ENCODE measurements at regions not wholly inside any gene's neighbourhood (a gene's known extent, or its start where the extent isn't known, plus 50 kb on each side); places are given as distances from the start of the nearest gene placed in this dataset.
A peak's percentile ranks its signal among the peaks of the same experiment; 100 is the strongest.

DNA sequence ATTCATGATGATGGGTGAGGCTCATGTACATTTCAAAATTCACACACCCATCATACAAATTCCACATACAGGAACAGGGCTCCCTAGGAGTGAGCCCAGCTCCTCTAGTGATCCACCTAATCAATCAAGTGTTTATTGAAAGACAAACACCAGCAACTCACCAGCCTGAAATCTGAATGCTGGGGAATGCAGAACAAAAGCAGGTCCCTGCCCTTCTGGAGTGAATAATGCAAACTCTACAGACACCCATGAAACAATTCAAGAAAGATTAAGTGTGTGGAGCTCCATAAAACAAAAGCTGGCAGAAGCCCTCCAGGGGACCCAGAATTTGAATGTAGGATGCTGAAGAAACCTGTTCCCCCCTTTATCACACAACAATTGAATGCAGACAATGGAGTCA is 396.7 kb upstream of the JARID2 start:
- DNase-seq (ENCODE audit: low read depth), result no peak

DNA sequence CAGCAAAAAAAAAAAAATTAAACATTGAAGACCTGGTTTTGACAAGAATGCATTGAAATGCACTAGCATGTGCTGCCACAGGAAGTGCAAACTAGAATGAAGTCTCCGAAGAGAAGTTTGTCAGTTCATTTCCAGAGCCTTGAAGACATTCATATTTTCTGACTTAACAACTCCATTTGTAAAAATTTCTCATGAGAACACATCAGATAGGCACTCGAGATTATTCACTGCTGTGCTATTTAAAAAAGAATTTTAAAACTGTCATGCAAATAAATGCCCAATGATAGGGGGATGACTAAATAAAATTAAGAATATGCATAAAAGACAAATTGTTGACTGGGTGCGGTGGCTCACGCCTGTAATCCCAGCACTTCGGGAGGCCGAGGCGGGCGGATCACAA is 394.6 kb upstream of the JARID2 start:
- DNase-seq (ENCODE audit: low read depth), result no peak

DNA sequence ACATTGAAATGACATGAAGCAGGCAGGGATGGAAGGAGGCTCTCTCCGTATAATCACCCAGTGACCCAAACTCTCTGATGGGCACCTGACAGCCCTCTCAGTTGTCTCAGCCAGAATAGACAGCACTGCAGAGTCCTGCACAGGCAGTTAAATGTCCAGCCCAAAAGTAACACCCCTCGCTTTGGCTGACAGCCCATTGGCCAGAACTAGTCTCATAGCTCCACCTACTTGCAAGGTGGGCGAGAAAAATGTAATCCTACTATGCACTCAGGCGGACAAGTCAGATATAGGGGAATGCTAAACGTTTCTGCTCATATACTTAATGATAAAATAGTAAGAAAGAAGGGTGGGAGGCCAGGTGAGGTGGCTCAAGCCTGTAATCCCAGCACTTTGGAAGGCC is 393.5 kb upstream of the JARID2 start:
- no peak for DNase-seq (ENCODE audit: low read depth)

DNA sequence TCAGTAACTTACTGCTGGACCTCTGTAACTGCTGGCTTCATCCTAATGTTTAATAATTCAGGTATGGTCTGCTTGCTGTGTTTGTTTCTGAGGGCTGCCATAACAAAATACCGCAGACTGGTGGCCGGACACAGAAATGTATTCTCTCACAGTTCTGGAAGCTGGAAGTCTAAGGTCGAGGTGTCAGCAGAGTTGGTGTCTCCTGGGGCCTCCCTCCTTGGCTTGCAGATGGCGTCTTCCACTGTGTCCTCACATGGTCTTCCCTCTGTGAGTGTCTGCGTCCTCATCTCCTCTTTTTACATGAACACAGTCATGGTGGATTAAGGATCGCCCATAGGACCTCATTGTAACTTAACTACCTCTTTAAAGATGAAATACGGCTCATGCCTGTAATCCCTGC is 389.7 kb upstream of the JARID2 start:
- DNase-seq (ENCODE audit: low read depth), result no peak

DNA sequence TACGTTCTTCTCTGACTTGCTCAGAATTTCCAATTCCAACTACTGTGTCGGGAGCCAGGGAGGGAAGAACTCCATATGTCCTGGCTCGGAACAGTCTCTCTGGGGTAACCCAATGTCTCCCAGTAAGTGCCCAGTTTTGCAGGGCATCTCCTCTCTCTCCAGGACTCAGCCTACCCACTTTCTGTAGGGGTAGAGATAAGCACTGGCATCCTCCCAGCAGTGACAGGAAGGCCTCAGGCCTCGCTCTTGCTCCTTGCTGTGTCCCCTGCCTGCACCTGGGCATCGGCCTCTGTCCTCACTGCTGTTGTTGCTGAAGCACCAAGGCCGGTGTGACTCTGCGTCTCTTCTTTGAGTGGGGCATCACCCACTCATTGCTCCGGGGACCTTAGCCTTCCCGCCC is 388.9 kb upstream of the JARID2 start:
- no peak for DNase-seq (ENCODE audit: low read depth)

DNA sequence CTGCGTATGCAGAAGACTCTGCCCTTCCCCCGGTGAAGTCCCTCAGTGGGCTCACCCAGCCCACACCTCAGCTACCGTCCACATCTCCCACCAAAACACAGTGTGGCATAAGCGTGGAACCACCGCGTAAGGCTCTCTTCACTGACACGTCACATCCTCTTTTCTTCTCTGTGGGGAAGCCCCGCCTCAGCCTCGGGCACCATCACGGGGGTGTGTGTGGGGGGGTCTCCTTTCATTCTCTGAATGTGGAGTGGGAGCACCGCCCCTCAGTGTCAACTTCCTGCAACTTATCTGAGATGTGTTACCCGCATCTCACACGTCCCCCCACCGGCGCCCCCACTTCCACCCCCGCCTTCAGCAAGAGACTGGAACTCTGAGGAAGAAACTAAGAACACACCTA is 388.4 kb upstream of the JARID2 start:
- DNase-seq (ENCODE audit: low read depth), result no peak

DNA sequence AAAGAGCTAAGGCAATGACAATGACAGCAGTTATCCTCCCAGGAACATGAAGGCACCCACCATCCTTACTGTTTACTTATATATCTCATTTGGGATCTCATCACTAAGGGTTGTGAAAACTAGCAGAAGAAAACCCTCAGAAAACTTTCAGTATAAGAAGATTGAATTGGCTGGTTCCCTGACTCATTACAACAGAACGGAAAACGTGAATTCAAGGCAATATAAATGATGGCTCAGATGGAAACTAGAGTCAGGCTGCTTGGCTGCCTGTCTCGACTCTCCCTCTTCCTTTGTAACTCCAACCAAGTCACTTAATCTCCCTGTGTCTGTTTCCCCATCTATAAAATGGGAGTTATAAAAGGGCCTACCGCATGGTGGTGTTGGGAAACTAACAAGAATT is 387.1 kb upstream of the JARID2 start:
- no peak for DNase-seq (ENCODE audit: low read depth)

DNA sequence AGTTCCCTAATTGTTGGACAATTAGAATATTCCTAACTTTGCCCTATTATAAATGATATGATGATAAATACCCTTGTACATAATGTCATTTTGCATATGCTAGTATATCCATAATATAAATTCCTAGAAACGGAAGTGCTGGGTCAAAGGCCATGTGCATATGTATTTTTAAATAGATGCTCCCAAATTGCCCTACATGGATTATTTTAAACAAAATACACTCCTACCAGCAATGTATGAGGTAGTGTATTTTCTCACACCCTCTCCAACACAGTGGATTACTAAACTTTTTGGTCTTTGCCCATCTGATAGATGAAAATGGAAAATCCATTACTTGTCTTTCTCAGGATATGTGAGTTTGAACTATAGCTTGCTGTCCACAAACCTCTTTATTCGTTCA is 385.1 kb upstream of the JARID2 start:
- no peak for DNase-seq (ENCODE audit: low read depth)

DNA sequence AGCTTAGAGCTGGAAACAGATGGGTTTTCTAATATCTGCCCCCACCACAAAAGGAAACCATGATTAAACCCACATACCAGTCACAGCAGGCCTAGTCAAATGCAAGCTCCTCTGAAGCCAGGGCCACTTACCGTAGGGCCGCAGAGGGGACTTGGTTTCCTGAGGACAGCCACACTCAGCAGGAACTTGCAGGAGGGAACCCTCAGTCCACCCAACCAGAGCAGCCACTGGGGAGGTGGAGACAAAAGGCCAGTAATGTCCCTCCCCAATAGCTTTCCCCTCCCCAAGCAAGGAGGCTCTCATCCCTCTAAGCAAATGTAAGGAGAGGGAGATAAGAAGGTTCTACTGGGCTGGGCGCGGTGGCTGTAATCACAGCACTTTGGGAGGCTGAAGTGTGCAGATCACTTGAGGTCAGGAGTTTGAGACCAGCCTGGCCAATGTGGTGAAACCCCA is 384.4 kb upstream of the JARID2 start:
- DNase-seq (ENCODE audit: low read depth), result no peak

DNA sequence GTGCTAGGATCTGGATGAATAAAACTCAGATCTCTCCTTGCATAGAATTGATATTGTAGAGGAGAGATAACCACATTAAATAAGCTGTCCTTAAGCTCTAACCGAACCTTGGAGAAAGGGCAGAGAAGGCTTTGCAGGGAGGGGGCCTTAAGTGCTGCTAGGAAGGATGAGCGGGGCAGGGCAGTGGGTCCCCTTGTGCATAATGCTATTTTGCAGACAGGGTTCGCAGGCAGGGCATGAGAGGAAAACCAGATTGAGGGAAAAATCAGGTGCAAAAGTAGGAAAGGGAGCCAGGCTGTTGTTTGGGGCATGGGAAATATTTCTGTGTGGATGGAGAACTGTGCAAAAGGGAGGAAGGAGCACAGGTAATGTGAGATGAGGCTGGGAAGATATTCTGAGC is 383.0 kb upstream of the JARID2 start:
- DNase-seq (ENCODE audit: low read depth), result no peak

DNA sequence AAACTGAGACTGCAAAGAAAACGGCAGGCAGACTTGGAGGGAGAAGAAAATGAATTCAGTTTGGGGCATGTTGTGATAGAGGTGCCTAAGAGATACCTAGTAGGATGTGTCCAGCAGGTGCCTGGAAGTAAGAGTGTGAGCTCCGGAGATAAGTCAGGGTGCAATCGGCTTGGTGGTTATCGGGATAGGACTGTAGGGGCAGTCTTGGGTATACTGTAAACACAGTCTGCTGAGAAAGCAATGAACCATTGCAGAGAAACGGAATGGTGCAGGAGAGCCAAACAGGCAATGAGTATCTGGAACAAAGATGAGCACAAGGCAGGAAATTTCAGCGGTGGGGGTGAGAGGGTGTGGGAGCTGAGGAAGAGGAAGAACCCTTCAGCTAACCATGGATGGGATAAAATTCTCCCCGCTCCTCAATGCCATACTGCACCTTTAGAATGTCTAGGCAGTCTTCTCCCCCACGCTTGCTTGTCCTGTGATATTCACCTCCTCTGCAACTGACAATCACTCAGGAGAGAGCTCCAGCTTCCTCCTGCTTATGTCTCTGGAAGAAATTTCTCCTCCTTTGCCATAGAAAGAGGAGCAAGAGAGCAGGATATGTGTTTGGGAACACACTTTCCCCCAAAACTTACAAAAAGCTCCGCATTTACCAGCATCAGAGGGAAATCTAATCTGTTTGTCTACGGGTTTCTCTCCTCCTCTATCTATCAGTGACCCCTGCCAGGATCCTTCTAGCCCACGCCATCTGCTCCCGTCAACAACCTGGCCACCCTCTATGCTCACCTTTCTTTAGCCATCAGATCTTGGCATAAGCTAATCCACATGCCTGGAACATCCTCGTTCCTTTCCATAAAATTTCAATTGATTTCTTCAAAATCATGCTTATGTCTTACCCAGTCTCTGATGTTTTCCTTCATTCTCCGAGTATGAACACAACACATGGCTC is 381.7 kb upstream of the JARID2 start:
- no peak for DNase-seq (ENCODE audit: low read depth)

DNA sequence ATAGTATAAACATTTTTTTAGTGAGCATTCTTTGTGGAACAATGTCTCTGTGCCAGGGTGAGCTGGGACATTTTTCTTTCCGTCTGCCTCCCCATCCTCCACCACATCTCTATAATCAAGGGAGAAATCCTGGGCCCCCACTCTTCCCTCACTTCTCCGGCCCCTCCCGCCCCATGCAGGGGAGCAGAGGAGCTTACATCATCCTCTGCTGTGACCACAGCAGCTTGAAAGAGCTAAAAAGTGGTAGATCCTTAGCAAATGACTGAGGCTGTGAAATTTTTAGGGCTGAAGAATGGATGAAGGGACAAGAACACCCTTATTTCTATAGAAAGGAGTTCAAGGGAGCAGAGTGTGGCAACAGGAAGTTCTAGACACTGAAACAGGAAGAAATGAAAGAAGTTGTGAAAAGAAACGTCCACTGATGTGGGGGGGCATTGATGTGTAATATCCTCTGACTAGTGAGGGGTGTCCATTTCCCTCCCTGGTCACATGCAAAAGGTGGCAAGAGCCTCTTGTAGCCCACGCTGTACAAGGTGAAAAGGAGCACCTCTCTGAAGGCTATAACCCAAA is 380.3 kb upstream of the JARID2 start:
- no peak for DNase-seq (ENCODE audit: low read depth)

DNA sequence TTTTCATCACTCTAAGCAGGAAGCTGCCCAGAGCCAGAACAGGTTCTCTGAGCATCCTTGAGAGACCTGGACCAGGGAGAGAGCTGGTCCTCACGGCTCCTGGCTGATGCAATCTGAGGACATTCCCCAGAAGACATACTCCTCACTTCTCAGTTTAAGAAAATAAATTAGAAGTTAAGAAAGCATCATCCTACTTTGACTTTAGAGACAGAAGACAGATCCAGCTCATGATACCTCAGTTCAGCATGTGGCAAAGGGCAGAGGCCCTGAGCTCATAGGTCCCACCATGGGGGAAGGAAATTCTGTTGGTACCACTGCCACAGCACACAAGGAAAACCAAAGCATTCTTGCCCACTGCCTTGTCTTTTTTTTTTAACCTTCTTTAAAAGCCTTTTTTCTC is 378.1 kb upstream of the JARID2 start:
- no peak for DNase-seq (ENCODE audit: low read depth)

DNA sequence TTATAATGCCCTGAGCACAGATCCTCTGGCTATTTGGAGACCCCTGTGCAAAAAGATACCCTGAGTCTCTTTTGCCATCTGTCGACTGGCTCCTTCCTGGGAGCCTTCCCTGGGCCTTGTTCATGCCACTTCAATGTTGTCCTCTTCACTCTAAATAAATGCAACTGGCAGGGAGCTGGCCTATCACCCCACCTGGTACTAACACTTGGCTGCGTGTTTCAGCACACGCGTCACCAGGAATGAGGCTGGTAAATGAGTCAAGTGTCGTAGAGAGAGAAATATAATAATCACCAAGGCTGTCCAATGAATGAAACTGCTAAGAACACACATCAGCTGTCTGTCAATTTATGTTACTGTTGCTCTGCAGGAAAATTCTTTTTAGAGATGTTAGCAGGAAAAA is 374.6 kb upstream of the JARID2 start:
- DNase-seq (ENCODE audit: low read depth), result no peak

DNA sequence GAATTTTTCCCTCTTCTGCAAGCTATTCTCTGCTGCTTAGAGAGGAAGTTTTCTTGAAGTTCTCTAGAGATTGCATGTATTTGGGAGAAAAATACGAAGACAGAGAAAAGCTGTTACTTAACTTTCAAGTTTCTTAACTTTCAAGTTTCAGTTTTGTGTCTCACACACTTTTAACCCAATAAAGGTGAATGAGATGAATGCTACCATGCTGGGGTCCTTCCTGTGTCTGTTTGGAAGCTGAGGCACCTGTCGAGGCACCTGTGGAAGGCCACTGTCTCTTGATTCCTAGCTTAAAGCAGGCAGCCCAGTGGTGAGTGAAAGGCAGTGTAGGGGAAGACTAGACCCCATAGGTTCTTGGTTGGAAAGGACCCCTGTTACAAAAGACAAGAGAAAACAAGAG is 372.8 kb upstream of the JARID2 start:
- DNase-seq (ENCODE audit: low read depth), result no peak

DNA sequence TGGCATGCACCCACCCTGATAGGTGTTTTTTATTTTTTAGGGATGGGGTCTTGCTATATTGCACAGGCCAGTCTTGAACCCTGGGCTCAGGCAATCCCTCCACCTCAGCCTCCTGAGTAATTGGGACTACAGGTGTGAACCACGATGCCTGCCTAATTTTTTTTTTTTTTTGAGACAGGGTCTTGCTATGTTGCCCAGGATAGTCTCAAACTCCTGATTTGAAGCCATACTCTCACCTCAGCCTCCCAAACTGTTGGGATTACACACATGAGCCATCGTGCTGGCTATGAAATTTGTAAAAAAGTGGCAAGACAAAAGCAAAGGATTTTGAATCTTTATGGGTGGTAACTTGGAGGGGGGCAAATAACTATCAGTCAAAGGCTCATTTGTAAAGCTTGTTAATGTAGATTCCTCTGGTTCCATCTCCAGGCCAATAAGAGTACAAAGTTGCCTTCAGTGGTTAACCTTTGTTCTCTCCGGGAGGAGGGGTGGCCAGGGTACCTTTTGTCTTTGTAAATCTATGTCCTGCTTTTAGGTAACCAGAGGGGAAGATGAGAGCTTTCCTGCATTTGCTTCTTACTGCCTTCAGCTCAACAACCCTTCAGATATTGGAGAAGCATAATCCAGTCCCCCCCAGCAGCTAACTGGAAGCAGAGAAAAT is 372.0 kb upstream of the JARID2 start:
- DNase-seq (ENCODE audit: low read depth), result no peak

DNA sequence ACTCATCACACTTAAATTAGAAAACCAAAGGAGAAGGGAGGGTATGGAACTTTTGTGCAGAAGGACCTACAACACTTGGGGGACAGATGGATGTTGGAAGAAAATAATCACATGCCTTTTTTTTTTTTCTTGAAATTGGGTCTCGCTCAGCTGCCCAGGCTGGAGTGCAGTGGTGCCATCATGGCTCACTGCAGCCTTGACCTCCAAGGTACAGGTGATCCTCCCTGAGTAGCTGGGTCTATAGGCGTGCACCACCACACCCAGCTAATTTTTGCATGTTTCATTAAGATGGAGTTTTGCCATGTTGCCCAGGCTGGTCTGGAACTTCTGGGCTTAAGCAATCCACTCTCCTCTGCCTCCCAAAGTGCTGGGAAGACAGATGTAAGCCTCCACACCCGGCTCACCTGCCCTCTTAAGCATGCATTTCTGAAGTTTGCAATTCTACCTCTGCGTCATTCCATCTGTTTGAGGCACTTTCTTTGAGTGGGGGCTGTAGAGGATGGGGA is 370.8 kb upstream of the JARID2 start:
- DNase-seq (ENCODE audit: low read depth), result no peak

DNA sequence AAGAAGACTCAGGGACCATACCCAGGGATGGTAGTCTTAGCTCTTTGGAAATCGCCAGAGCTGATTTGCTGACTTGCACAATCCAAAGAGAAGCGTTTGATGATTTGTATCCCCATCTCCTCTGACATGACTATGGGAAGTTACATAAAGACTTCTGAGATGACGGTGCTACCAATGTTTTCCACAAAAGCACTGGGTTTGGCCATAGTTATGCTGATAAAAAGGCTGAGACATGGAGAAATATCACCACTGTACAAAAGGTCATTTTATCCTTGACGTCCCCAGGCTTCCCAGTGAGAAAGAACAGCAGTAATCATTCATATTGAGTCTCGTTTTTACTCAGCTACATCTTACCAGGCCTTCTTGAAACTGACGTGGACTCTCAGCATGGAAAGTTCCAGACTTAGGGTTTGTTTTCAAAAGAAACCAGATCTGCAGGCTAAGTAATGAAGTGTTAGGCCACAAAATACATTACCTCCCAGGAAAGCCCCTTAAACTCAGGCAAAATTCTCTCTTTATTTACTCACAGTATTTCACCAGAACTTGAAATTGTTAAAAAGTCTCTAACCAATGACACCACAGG is 370.3 kb upstream of the JARID2 start:
- DNase-seq (ENCODE audit: low read depth), result no peak

DNA sequence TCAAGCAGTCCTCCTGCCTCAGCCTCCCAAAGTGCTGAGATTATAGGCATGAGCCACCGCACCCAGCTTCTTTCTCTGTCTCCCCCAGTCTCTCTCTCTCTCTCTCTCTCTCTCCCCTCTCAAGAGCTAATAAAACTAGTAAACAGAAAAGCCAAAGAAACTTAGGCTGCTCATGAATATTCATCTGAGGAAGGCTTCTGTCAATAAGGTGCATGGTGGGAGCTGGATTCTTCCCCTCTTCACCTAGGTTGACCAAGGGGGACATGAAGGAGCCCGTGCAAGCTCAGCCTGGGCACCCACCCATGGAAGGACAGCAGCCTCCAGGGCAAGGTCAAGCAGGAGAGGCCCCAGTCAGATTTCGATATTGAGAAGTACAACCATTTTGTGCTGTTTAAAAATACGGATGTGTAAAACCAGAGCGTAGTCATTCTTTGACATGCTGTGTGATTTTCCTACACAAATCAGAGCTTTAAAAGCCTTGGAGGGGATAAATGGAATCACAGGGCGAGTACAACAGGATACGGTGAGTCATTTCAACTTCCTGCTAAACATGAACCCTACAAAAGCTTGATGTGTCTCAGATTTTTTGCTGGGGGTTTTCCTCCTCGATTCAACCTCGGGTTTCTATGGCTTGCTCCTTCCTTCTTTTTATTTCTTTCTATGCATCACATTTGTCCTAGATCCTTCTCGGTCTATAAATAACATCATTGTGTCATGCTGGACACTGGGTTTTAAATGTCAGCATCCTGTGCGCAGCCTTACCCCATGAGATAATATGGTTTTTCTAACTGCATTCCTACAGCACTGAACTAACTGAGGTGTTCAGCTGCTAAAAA is 368.9 kb upstream of the JARID2 start:
- DNase-seq (ENCODE audit: low read depth), result peak; percentile 61

DNA sequence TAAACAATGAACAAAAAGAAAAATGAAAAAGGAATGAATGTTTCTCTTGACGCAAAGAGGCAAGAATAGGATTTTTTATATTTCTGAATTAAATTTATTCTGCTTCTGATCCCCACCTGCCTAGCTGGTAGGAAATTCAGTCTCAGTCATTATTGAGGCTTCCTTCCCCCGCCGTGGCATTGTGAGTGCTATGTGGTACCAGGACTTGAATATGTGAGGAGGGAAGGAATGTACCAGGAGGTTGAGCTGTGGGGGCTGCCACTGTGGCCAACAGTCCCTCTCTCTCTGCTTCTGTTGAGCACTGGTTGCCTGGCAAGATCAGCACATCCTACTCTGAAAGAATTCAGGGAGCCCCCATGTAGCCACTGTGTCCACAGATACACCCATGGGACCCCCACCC is 368.1 kb upstream of the JARID2 start:
- DNase-seq (ENCODE audit: low read depth), result no peak

DNA sequence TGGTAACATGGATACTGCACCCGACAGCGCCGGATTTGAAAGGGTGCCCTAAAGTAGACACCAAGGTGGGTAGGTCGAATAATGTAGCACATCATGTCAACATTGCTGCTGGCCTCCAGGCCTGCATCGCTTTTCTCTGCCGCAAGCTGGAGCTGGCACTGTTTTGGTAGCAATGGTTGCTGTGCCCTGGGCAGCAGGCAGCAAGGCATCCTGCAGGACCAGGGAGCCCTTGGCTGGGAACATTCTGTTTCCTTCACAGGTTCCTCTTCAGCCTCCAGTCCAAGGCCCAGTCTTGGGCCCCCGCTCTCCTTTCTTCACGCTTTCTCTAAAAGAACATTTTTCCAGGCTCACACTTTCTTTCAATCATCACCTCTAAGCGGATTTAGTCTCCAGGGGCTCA is 365.8 kb upstream of the JARID2 start:
- no peak for DNase-seq (ENCODE audit: low read depth)

DNA sequence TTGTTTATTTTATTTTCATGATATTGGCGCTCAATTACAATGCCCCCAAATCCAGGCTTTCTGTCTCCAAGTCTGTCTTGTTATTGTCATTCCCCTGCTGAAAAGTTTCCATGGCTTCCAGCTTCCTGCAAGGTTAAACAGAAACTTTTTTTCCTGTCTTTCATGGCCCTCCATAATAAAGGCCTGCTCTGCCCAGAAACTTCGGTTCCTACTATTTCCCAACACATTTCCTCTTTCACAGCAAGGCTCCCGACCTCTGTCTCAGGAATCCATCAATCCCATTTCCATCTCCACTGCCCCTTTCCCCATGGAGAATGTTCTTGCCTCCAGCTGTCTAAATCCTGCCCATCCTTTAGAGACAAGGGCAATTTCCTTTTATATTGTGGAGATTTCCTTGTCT is 365.2 kb upstream of the JARID2 start:
- no peak for DNase-seq (ENCODE audit: low read depth)

Measured in GM04504 (cell line).